ENCODE measurements at regions not wholly inside any gene's neighbourhood (a gene's known extent, or its start where the extent isn't known, plus 50 kb on each side); places are given as distances from the start of the nearest gene placed in this dataset.

- POLR2A ChIA-PET (ENCODE audit: unreplicated experiment), result no interaction called here
- Histone ChIP-seq H3K27me3 (ENCODE audit: control insufficient read depth, insufficient read depth, low read length) (no peaks in the 10 kb centered on the region), H3K23ac (ENCODE audit: low read depth, low read length) (no peak overlapping the region)
Observed at GRCh38 chr13:81207231-81207630, 866.3 kb upstream of the SPRY2 start.

More at GRCh38 chr13:81207231-81207630, 866.3 kb upstream of the SPRY2 start:
- Histone ChIP-seq H2AK9ac (replicated peaks; ENCODE audit: low read depth, low read length, poor library complexity) (no peak overlapping the region), H3K27ac (ENCODE audit: insufficient read depth, low read length) (no peak overlapping the region), H3K4me3 (ENCODE audit: insufficient read depth, low read depth, low read length) (no peak overlapping the region), H3K9me3 (ENCODE audit: control insufficient read depth, insufficient read depth, low read length) (peaks cover 2% of the 10 kb centered on the region; the same call in 1 of the 2 replicates), H2BK20ac (ENCODE audit: low read depth, low read length) (no peak overlapping the region), H4K20me1 (ENCODE audit: insufficient read depth, low read length) (no peaks in the 10 kb centered on the region), H3K9me1 (ENCODE audit: insufficient read depth, low read length) (no peaks in the 10 kb centered on the region), H4K8ac (ENCODE audit: low read depth in 2 of 2, low read length in 2 of 2) (no peak overlapping the region), H2BK5ac (ENCODE audit: low read depth, low read length, poor library complexity, severe bottlenecking) (no peak overlapping the region), H3K4me1 (ENCODE audit: control insufficient read depth, insufficient read depth, low read length) (no peaks in the 10 kb centered on the region), H3K56ac (ENCODE audit: extremely low read depth, insufficient read depth, low read length) (no peak overlapping the region), H3K18ac (ENCODE audit: low read depth, low read length) (no peak overlapping the region), H3K14ac (replicated peaks; ENCODE audit: low read depth, low read length) (no peak overlapping the region), H3K79me1 (ENCODE audit: low read depth in 1 of 2, low read length in 2 of 2) (no peaks in the 10 kb centered on the region), H2BK15ac (ENCODE audit: low read depth, low read length) (no peak overlapping the region), H2AFZ (replicated peaks; ENCODE audit: low read length, poor library complexity) (no peak overlapping the region), H3K9ac (ENCODE audit: low read depth, low read length) (no peak overlapping the region), H2BK120ac (ENCODE audit: low read depth, low read length) (no peak overlapping the region), H3K36me3 (ENCODE audit: control insufficient read depth, insufficient read depth, low read length) (no peaks in the 10 kb centered on the region), H4K91ac (ENCODE audit: insufficient read depth, low read depth, low read length) (no peak overlapping the region), H2AK5ac (ENCODE audit: low read depth, low read length) (no peak overlapping the region), H3K4me2 (ENCODE audit: low read depth, low read length) (no peak overlapping the region), H3K4ac (ENCODE audit: low read depth, low read length) (no peak overlapping the region), H4K5ac (ENCODE audit: low read depth, low read length) (no peak overlapping the region)
- CTCF ChIA-PET, result no interaction called here
- in situ Hi-C loops (cut with MboI; ENCODE audit: low sequenced_read_pairs) (no loop called here), intact Hi-C loops (cut with micrococcal nuclease) (no loop called here), dilution Hi-C loops (cut with HindIII; ENCODE audit: low sequenced_read_pairs, unreplicated experiment) (no loop called here)
- TF ChIP-seq NFE2L2 (IDR thresholded peaks at IDR 0.05; ENCODE audit: low read depth, low read length) (no peak), RFX5 (IDR thresholded peaks at IDR 0.05; ENCODE audit: low read depth, low read length) (no peak), BHLHE40 (IDR thresholded peaks at IDR 0.05; ENCODE audit: low read depth, low read length) (no peak), ELK1 (IDR thresholded peaks at IDR 0.05; ENCODE audit: borderline replicate concordance, low read depth, low read length) (no peak), RCOR1 (IDR thresholded peaks at IDR 0.05; ENCODE audit: insufficient replicate concordance, low read length) (no peak), POLR2A (IDR thresholded peaks at IDR 0.05; ENCODE audit: low read depth, low read length) (no peak), MAFK (IDR thresholded peaks at IDR 0.05; ENCODE audit: low read depth, low read length) (no peak), FOS (IDR thresholded peaks at IDR 0.05; ENCODE audit: low read depth, low read length) (no peak), USF2 (IDR thresholded peaks at IDR 0.05; ENCODE audit: low read depth, low read length) (no peak), CEBPB (IDR thresholded peaks at IDR 0.05; ENCODE audit: low read depth, low read length) (no peak), CTCF (conservative IDR thresholded peaks at IDR 0.05; ENCODE audit: low read depth, low read length) (no peak), CHD1 (IDR thresholded peaks at IDR 0.05; ENCODE audit: low read depth, low read length) (no peak), MXI1 (IDR thresholded peaks at IDR 0.05; ENCODE audit: borderline replicate concordance, low read depth, low read length) (no peak), MAZ (IDR thresholded peaks at IDR 0.05; ENCODE audit: borderline replicate concordance, low read depth, low read length) (no peak), SMC3 (IDR thresholded peaks at IDR 0.05; ENCODE audit: low read depth, low read length) (no peak), RAD21 (IDR thresholded peaks at IDR 0.05; ENCODE audit: low read length) (no peak)
- no TSS peak for BruUV-seq (replicated peaks)
- DNase-seq (no peak), ATAC-seq (ENCODE audit: low read depth) (no peak)

All from IMR-90 (cell line).